ENCODE measurements at regions not wholly inside any gene's neighbourhood (a gene's known extent, or its start where the extent isn't known, plus 50 kb on each side); places are given as distances from the start of the nearest gene placed in this dataset.
A peak's percentile ranks its signal among the peaks of the same experiment; 100 is the strongest.

DNA sequence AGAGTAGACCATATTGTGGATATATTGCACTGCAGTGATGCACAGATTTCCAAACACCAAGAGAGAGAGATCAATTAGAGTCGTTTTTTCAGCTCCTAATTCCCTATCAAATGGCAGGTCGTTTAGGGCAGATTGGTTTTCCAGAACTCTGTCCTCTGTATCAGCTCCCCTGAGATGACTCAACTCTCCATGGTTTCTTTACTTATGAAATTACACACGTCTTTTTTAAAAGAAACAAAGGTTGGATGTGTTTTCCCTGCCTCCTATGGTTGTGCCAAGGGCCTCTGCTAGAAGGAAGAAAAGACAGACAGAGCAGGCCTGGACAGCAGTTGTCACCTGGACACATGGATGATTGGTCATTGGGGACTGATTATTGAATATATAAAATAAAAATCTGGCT, 478.1 kb upstream of the NBEA start:
- ChIA-PET CTCF (interaction anchor here (0.5 to 0.6 kb wide), 2 partner anchors 606 to 1781 kb away, joined by 3 to 4 read pairs; no protein-coding TSS in a partner anchor), POLR2A (interaction anchor here (0.7 to 1.4 kb wide), 3 partner anchors 10 to 47 kb away, joined by 3 read pairs; no protein-coding TSS in a partner anchor)
- Mint-ChIP-seq H3K27ac (ENCODE audit: low read depth, unreplicated experiment) (peak overlapping the region; percentile 22), H3K4me1 (ENCODE audit: insufficient read depth, unreplicated experiment) (peaks cover 24% of the 10 kb centered on the region), H3K4me3 (ENCODE audit: unreplicated experiment) (no peak overlapping the region), H3K36me3 (ENCODE audit: insufficient read depth, unreplicated experiment) (peaks cover 5% of the 10 kb centered on the region), H3K9me3 (ENCODE audit: unreplicated experiment) (no peaks in the 10 kb centered on the region), H3K27me3 (ENCODE audit: insufficient read depth, unreplicated experiment) (no peaks in the 10 kb centered on the region)
- intact Hi-C loops (cut with micrococcal nuclease): no loop called here
- peak; percentile 18 for DNase-seq (ENCODE audit: unreplicated experiment)
- BruUV-seq (replicated peaks): no TSS peak
- TF ChIP-seq, protein P1, sequence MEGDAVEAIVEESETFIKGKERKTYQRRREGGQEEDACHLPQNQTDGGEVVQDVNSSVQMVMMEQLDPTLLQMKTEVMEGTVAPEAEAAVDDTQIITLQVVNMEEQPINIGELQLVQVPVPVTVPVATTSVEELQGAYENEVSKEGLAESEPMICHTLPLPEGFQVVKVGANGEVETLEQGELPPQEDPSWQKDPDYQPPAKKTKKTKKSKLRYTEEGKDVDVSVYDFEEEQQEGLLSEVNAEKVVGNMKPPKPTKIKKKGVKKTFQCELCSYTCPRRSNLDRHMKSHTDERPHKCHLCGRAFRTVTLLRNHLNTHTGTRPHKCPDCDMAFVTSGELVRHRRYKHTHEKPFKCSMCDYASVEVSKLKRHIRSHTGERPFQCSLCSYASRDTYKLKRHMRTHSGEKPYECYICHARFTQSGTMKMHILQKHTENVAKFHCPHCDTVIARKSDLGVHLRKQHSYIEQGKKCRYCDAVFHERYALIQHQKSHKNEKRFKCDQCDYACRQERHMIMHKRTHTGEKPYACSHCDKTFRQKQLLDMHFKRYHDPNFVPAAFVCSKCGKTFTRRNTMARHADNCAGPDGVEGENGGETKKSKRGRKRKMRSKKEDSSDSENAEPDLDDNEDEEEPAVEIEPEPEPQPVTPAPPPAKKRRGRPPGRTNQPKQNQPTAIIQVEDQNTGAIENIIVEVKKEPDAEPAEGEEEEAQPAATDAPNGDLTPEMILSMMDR (IDR thresholded peaks at IDR 0.05; ENCODE audit: unreplicated experiment): no peak

DNA sequence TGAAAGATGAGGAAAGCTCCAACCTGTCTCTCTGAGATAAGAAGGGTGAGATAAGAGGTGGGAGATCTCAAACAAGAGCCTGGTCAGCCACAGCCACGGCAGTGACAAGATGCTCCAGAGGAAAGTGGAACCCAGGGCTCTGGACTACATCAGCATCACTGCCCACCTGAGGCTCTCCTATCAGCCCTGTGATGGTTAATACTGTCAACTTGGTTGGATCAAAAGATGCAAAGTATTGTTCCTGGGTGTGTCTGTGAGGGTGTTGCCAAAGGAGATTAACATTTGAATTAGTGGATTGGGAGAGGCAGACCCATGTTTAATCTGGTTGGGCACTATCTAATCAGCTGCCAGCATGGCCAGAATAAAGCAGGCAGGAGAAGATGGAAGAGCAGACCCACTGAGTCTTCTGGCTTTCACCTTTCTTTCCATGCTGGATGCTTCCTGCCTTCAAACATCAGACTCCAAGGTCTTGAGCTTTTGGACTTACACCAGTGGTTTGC, 476.6 kb upstream of the NBEA start:
- ChIA-PET POLR2A (no interaction called here), CTCF (interaction anchor here (0.6 kb wide), 1 partner anchor 306 kb away, joined by 3 read pairs; no protein-coding TSS in a partner anchor)
- Mint-ChIP-seq H3K36me3 (ENCODE audit: insufficient read depth, unreplicated experiment) (peaks cover 5% of the 10 kb centered on the region), H3K27ac (ENCODE audit: low read depth, unreplicated experiment) (no peak overlapping the region), H3K9me3 (ENCODE audit: unreplicated experiment) (no peaks in the 10 kb centered on the region), H3K4me1 (ENCODE audit: insufficient read depth, unreplicated experiment) (peaks cover 30% of the 10 kb centered on the region), H3K4me3 (ENCODE audit: unreplicated experiment) (no peak overlapping the region), H3K27me3 (ENCODE audit: insufficient read depth, unreplicated experiment) (no peaks in the 10 kb centered on the region)
- intact Hi-C loops (cut with micrococcal nuclease): no loop called here
- TF ChIP-seq, protein P1 (IDR thresholded peaks at IDR 0.05; ENCODE audit: unreplicated experiment): no peak
- no peak for DNase-seq (ENCODE audit: unreplicated experiment)
- no TSS peak for BruUV-seq (replicated peaks)

DNA sequence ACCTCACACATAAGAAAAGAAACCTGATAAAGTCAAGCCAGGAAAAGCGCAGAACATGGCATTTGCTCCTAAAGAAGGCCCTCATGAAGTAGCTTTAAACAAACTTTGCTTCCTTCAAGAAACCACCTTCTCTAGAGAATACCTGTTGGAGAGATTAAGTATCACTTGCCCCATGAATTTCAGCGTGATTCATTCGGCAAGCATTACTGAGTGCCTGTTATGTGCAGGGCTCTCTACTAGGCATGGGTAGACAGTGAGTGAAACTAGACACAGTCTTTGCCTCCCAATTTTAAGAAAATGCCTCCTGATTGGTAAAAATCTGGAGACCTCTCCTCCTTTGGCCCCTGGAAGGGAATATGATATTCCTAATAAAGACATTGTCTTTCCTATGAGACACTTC, 475.8 kb upstream of the NBEA start:
- Mint-ChIP-seq H3K4me3 (ENCODE audit: unreplicated experiment) (no peak overlapping the region), H3K27me3 (ENCODE audit: insufficient read depth, unreplicated experiment) (no peaks in the 10 kb centered on the region), H3K36me3 (ENCODE audit: insufficient read depth, unreplicated experiment) (peaks cover 5% of the 10 kb centered on the region), H3K9me3 (ENCODE audit: unreplicated experiment) (no peaks in the 10 kb centered on the region), H3K27ac (ENCODE audit: low read depth, unreplicated experiment) (no peak overlapping the region), H3K4me1 (ENCODE audit: insufficient read depth, unreplicated experiment) (peaks cover 33% of the 10 kb centered on the region)
- intact Hi-C loops (cut with micrococcal nuclease): no loop called here
- POLR2A ChIA-PET: interaction anchor here (1.0 kb wide), 1 partner anchor 1183 kb away, joined by 3 read pairs; no protein-coding TSS in a partner anchor
- BruUV-seq (replicated peaks): no TSS peak
- CTCF ChIA-PET: interaction anchor here (1.0 kb wide), 1 partner anchor 924 kb away, joined by 4 read pairs; no protein-coding TSS in a partner anchor
- TF ChIP-seq, protein P1 (IDR thresholded peaks at IDR 0.05; ENCODE audit: unreplicated experiment): no peak
- no peak for DNase-seq (ENCODE audit: unreplicated experiment)

DNA sequence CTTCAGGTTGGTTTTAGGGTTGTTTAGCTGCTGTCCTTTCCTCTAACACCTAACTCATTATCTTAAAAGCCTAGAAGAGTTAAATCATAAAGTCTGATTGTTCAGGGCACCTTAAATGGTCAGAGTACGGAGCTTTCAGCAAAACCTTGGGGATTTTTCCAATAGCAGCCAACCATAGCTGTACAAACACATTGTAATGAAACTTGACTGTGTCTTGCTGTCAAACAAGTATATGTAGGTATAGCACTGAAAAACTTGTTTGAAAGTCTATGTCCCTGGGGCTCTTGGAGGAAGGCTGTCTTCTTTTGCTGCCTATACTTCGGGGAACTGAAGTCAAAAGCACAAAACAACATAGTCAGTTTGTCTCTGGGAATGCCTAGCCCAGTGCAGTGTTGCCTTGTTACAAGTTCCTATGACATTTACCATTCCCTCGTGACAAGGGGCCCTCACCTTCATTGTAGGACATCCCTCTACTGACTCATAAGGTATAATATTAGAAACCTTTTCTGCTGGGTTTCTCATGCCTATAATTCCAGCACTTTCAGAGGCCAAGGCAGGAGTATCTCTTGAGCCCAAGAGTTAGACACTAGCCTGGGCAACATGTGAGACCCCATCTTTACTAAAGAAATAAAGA, 474.5 kb upstream of the NBEA start:
- BruUV-seq (replicated peaks): no TSS peak
- Mint-ChIP-seq H3K9me3 (ENCODE audit: unreplicated experiment) (no peaks in the 10 kb centered on the region), H3K4me3 (ENCODE audit: unreplicated experiment) (no peak overlapping the region), H3K27ac (ENCODE audit: low read depth, unreplicated experiment) (no peak overlapping the region), H3K4me1 (ENCODE audit: insufficient read depth, unreplicated experiment) (peaks cover 36% of the 10 kb centered on the region), H3K27me3 (ENCODE audit: insufficient read depth, unreplicated experiment) (no peaks in the 10 kb centered on the region), H3K36me3 (ENCODE audit: insufficient read depth, unreplicated experiment) (peaks cover 5% of the 10 kb centered on the region)
- DNase-seq (ENCODE audit: unreplicated experiment): no peak
- intact Hi-C loops (cut with micrococcal nuclease): no loop called here
- CTCF ChIA-PET: no interaction called here
- POLR2A ChIA-PET: interaction anchor here (1.0 kb wide), 1 partner anchor 1184 kb away, joined by 3 read pairs; no protein-coding TSS in a partner anchor
- TF ChIP-seq, protein P1 (IDR thresholded peaks at IDR 0.05; ENCODE audit: unreplicated experiment): no peak

Measured in MCF 10A (cell line).